ENCODE measurements at regions not wholly inside any gene's neighbourhood (a gene's known extent, or its start where the extent isn't known, plus 50 kb on each side); places are given as distances from the start of the nearest gene placed in this dataset.

GRCh38 chr12:107159384-107159900 lies 66.1 kb upstream of the CRY1 start:
- TF ChIP-seq CTCF (IDR thresholded peaks at IDR 0.05) (no peak), POLR2AphosphoS5 (IDR thresholded peaks at IDR 0.05) (peak; percentile 34), POLR2A (IDR thresholded peaks at IDR 0.05) (no peak)
- H3K27me3 ChIP-seq (replicated peaks; ENCODE audit: insufficient read depth): no peaks in the 10 kb centered on the region
- H3K36me3 ChIP-seq: no peaks in the 10 kb centered on the region
- 54% methylated on average over 2 of the region's 2 CpGs for WGBS
- no peaks in the 10 kb centered on the region for H3K9me3 ChIP-seq
- no peaks in the 10 kb centered on the region for H3K4me1 ChIP-seq (replicated peaks)
- H3K27ac ChIP-seq: no peak overlapping the region
- DNase-seq (ENCODE audit: low spot score): no peak
- intact Hi-C loops (cut with DNase I): no loop called here
- no peak overlapping the region for H3K4me3 ChIP-seq

- Histone ChIP-seq H3K27ac (no peak overlapping the region), H3K4me1 (replicated peaks) (no peaks in the 10 kb centered on the region), H3K36me3 (no peaks in the 10 kb centered on the region), H3K9me3 (no peaks in the 10 kb centered on the region), H3K27me3 (replicated peaks; ENCODE audit: insufficient read depth) (no peaks in the 10 kb centered on the region), H3K4me3 (no peak overlapping the region)
- 90% methylated on average over 4 of the region's 4 CpGs for WGBS
- TF ChIP-seq POLR2A (IDR thresholded peaks at IDR 0.05): no peak
- intact Hi-C loops (cut with DNase I): no loop called here
- DNase-seq (ENCODE audit: low spot score): no peak
These were observed 70.1 kb upstream of the CRY1 start for GRCh38 chr12:107163413-107163812.

GRCh38 chr12:107164392-107164791 lies 71.0 kb upstream of the CRY1 start:
- Histone ChIP-seq H3K4me3 (no peak overlapping the region), H3K27me3 (replicated peaks; ENCODE audit: insufficient read depth) (no peaks in the 10 kb centered on the region), H3K9me3 (no peaks in the 10 kb centered on the region), H3K36me3 (no peaks in the 10 kb centered on the region), H3K4me1 (replicated peaks) (no peaks in the 10 kb centered on the region), H3K27ac (no peak overlapping the region)
- whole genome bisulfite sequencing: 68% methylated on average over 1 of the region's 1 CpG
- intact Hi-C loops (cut with DNase I): no loop called here
- TF ChIP-seq POLR2A (IDR thresholded peaks at IDR 0.05) (no peak), POLR2AphosphoS5 (IDR thresholded peaks at IDR 0.05) (no peak), CTCF (IDR thresholded peaks at IDR 0.05) (no peak)
- no peak for DNase-seq (ENCODE audit: low spot score)

GRCh38 chr12:107165581-107165980 lies 72.2 kb upstream of the CRY1 start:
- Histone ChIP-seq H3K4me3 (no peak overlapping the region), H3K9me3 (no peaks in the 10 kb centered on the region), H3K27ac (no peak overlapping the region), H3K36me3 (no peaks in the 10 kb centered on the region), H3K4me1 (replicated peaks) (no peaks in the 10 kb centered on the region), H3K27me3 (replicated peaks; ENCODE audit: insufficient read depth) (no peaks in the 10 kb centered on the region)
- no peak for TF ChIP-seq POLR2AphosphoS5 (IDR thresholded peaks at IDR 0.05)
- no peak for TF ChIP-seq CTCF (IDR thresholded peaks at IDR 0.05)
- TF ChIP-seq POLR2A (IDR thresholded peaks at IDR 0.05): no peak
- DNase-seq (ENCODE audit: low spot score): no peak
- intact Hi-C loops (cut with DNase I): no loop called here
- 86% methylated on average over 1 of the region's 1 CpG for WGBS

- Histone ChIP-seq H3K36me3 (no peaks in the 10 kb centered on the region), H3K9me3 (no peaks in the 10 kb centered on the region), H3K27ac (no peak overlapping the region), H3K4me3 (no peak overlapping the region), H3K4me1 (replicated peaks) (no peaks in the 10 kb centered on the region), H3K27me3 (replicated peaks; ENCODE audit: insufficient read depth) (no peaks in the 10 kb centered on the region)
- intact Hi-C loops (cut with DNase I): no loop called here
- 37% methylated on average over 3 of the region's 3 CpGs for WGBS
- DNase-seq (ENCODE audit: low spot score): no peak
- TF ChIP-seq CTCF (IDR thresholded peaks at IDR 0.05) (no peak), POLR2AphosphoS5 (IDR thresholded peaks at IDR 0.05) (no peak), POLR2A (IDR thresholded peaks at IDR 0.05) (no peak)
These were observed 74.4 kb upstream of the CRY1 start for GRCh38 chr12:107167756-107168155.
